HG02678 (cell line): ENCODE measurements at regions not wholly inside any gene's neighbourhood (a gene's known extent, or its start where the extent isn't known, plus 50 kb on each side); places are given as distances from the start of the nearest gene placed in this dataset.
"Not testable (repeated sequence)": the region's sequence is repeated elsewhere in the genome, so short reads cannot be mapped to it uniquely, and the experiment has no call there.

Experiments
- ATAC-seq: cut with Tn5 transposase; IDR thresholded peaks from one replicate; pipeline ENCODE4 v1.9.1; 2021; ENCODE audit warnings: mild to moderate bottlenecking, moderate library complexity; ENCODE audit not compliant: unreplicated experiment

GRCh38 chr4:83748711-83749110 lies 212.8 kb downstream of the GPAT3 start:
- ATAC-seq, result no peak

DNA sequence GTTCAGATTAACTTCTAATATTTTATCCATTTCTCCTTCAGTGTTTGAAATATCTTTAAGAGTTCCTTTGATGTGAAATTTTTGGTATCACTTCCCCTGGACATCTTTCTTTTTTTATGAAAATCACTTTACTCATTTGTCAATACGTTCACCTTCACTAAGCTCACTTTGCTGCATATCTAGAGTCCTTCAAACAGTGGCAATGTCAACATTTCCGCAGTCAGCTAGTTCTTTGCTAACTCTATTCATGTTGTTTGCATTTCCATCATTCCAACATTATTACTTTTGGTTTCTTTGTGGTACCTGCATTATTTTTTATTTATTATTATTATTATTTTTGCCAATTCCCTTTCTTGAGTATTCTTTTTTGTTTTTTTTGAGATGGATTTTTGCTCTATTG lies 203.0 kb downstream of the GPAT3 start:
- ATAC-seq, result no peak

- ATAC-seq, result no peak
Observed at GRCh38 chr4:83734576-83734975, 198.7 kb downstream of the GPAT3 start.

DNA sequence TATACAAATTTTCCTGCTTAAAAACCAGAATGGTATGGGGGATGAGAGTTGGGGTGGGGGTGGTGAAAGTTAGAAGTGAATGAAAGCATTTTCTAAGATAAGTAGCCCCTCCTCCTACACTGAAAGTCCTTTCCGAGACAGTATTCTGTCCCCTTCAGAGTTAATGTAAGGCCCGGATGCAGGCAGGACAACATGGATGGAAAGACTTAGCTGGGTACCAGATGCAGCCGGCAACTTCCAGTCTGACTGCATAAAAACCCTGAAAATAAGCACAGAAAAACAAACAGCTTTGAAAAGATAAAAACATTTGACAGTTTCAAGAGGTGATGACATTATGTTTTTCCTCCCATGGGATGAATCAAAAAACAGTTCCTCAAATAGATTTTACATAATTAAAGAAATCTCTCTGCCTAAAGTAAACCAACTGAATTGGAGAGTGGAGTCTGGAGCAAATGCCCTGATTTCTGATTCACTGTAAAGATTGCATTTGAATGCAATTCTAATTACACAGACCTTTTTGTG lies 196.3 kb downstream of the GPAT3 start:
- ATAC-seq, result no peak

GRCh38 chr4:83731609-83732008 lies 195.7 kb downstream of the GPAT3 start:
- no peak for ATAC-seq

- not testable (repeated sequence) for ATAC-seq
Observed at GRCh38 chr4:83730958-83731357, 195.1 kb downstream of the GPAT3 start.

DNA sequence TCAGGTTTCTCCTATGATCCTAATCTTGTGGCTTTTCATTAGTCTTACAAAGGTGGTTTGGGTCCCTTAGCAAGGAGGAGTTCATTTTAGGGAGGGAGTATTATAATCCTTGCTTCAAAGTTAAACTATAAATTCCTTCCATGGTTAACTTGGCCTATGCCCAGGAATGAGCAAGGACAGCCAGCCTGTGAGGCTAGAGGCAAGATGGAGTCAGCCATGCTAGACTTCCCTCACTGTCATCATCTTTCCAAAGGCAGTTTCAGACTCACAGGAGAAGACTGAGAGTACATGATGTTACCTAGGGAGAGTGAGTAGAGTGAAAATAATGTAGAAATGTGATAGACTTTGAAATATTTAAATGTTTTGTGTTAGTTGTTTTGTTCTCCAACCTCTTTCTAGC lies 192.3 kb downstream of the GPAT3 start:
- ATAC-seq, result no peak

GRCh38 chr4:83725336-83726085 lies 189.6 kb downstream of the GPAT3 start:
- no peak for ATAC-seq

DNA sequence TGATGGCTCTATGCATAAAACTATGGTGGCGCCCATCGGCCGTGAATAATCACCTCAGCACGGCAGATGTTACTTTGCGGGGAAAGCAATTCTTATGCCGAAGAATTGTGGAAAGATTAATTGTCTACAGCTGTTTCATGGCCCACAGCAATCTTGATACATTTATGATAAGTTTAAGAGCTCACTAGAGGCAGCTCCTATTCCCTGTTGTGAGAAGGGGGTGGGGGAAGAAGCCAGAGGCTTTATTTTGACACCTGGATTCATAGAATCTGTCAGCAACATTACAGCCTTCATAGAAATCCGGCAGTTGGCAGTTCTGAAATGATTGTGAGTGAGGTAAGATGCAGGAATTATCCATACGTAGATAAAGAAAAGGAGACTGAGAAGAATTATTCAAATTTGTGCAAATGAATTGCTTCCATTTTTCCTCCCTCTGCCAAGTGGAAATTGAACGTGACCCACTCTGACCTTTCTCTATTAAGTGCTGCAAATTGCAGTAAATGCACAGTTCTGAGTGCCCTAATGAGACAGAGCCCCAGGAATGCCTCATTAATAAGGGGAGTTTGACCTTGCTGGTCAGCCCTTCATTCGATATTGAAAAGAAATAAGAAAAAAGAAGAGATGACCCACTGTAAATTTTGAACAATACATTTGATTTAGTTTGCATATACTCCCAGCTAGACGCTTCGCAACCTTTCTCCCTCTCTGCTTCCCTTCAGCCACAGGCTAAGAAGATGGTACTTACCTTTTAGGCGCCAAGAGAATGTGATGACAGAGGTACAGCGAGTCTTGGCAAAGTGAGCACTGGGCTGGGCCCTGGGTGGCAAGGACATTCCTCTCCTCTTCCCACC lies 188.8 kb downstream of the GPAT3 start:
- no peak for ATAC-seq

DNA sequence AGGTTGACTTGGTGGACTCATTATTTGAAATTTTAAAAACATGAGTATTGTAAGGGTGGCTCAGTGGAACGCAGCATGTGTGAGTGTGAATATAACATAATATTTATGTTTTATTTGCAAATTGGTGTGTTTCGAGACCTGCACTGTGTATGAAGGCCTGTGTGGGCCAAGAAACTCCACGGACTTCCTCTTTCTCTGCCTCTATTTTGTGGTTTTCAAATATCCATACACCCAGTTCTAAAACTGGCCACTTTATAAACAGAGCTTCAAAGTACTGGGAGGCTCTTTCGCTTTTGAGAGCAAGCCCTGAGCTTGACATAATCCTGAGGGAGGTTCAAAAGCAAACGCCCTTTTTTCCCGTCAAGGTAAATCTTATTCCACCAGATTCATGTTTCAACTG lies 187.7 kb downstream of the GPAT3 start:
- no peak for ATAC-seq

DNA sequence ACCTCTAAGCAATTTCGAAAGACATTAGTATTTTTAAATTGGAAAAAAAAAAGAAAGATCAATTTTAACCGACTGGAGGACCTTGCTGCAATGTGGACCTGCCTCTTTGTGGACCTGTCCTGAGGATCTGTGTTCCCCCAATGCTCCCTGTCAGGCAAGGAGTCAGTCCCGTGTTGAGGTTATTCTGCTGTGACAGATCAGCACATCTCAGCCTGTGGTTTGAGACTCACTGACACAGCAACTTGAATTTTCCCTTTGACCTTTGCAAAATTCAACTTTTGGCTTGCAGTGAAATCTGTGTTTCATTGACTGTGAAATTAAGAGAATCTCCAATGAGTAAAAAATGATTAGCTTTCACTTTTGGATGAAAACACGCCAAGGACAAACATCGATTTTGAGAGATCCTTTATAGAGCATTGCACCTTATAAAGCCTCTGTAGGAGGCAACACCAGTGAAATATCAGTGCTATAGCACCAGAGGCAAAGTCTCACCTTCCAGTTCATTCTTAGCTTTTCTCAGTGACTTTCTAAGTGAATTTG lies 186.9 kb downstream of the GPAT3 start:
- ATAC-seq, result no peak

DNA sequence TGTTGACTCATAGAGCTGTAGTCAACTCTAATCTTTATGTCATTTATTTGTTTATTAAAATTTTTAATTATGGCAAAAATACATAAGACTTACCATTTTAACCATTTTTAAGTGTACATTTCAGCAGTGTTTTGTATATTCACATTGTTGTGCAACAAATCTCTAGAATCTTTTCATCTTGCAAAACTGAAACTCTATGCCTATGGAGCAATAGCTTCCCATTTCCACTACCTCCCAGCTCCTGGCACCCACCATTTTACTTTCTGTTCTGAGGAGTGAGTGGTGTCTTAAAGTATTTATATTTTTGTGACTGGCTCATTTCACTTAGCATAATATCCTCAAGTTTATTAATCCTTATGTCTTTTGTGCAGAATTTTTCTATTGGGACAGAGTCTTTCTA lies 181.0 kb downstream of the GPAT3 start:
- ATAC-seq, result no peak

- no peak for ATAC-seq
Observed at GRCh38 chr4:83712890-83713289, 177.0 kb downstream of the GPAT3 start.

DNA sequence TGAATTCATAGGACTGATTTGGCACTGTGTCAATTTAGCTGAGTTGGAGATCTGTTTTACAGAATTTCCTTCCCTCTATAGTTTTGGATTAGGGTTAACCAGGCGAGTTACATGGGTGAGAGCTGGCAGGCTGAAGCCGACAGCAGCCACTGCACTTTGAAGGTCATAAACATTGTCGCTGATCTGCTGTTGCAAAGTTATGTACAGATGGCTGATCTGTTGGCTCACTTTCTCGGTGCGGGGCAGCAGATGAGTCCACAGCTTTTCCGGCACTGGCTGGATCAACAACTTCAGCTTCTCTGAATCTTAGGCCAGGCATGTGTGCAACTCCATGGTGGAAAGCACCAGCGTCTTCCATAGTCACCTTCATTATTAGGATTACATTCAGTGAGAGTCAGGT lies 173.7 kb downstream of the GPAT3 start:
- ATAC-seq, result no peak

GRCh38 chr4:83708500-83709175 lies 172.7 kb downstream of the GPAT3 start:
- ATAC-seq, result no peak

- ATAC-seq, result no peak
Observed at GRCh38 chr4:83704786-83705185, 168.9 kb downstream of the GPAT3 start.

DNA sequence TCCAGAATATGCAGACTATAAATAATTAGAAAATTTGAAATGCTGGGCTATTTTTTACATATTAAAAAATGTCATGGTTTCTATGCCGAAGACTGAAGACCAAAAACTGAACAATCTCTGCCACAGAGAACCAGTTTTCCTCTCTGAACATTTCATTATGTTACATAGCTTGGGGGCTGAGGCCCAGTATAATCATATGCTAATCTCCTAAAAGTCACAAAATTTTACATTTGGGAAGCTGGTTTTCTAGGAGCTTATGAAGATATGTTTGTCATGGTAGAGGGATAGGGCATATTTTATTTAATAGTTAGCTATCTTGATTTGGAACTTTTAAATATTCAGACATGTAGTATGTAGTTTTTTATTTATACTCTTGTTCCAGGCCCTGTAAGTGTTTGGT lies 167.8 kb downstream of the GPAT3 start:
- ATAC-seq, result no peak

- no peak for ATAC-seq
Observed at GRCh38 chr4:83701041-83701440, 165.1 kb downstream of the GPAT3 start.

GRCh38 chr4:83699358-83699757 lies 163.4 kb downstream of the GPAT3 start:
- no peak for ATAC-seq

- no peak for ATAC-seq
Observed at GRCh38 chr4:83692028-83692427, 156.1 kb downstream of the GPAT3 start.

GRCh38 chr4:83686166-83686565 lies 150.3 kb downstream of the GPAT3 start:
- no peak for ATAC-seq
